ENCODE measurements at regions not wholly inside any gene's neighbourhood (a gene's known extent, or its start where the extent isn't known, plus 50 kb on each side); places are given as distances from the start of the nearest gene placed in this dataset.

GRCh38 chr5:68444048-68444447 is 228.5 kb downstream of the PIK3R1 start:
- 43 to 53% methylated on average over 1 of the region's 1 CpG for WGBS, 2 donors
- Histone ChIP-seq H3K9me3 (ENCODE audit: control insufficient read depth in 2 of 2, insufficient read depth in 1 of 2, low read depth in 1 of 2, low read length in 1 of 2) (no peaks in the 10 kb centered on the region), H3K27ac (ENCODE audit: low read depth in 2 of 2, low read length in 1 of 2) (no peak overlapping the region), H3K36me3 (ENCODE audit: control insufficient read depth in 2 of 2, insufficient read depth in 2 of 2, low read length in 1 of 2) (no peaks in the 10 kb centered on the region), H3K4me3 (ENCODE audit: low read depth in 1 of 2, low read length in 2 of 2) (no peak overlapping the region), H3K27me3 (ENCODE audit: control insufficient read depth in 1 of 2, insufficient read depth in 2 of 2, low read length in 2 of 2) (no peaks in the 10 kb centered on the region), H3K4me1 (ENCODE audit: control insufficient read depth in 2 of 2, insufficient read depth in 2 of 2, low read length in 1 of 2) (peaks cover 0 to 6% of the 10 kb centered on the region in 2 donors)

GRCh38 chr5:68444833-68445232 is 229.3 kb downstream of the PIK3R1 start:
- no peaks in the 10 kb centered on the region for H3K9me3 ChIP-seq (ENCODE audit: control insufficient read depth in 2 of 2, insufficient read depth in 1 of 2, low read depth in 1 of 2, low read length in 1 of 2)
- WGBS, 2 donors: 43 to 50% methylated on average over 5 of the region's 5 CpGs
- H3K27ac ChIP-seq (ENCODE audit: low read depth in 2 of 2, low read length in 1 of 2): peak overlapping the region in 1 of 2 donors; percentile 63
- H3K27me3 ChIP-seq (ENCODE audit: control insufficient read depth in 1 of 2, insufficient read depth in 2 of 2, low read length in 2 of 2): no peaks in the 10 kb centered on the region
- H3K36me3 ChIP-seq (ENCODE audit: control insufficient read depth in 2 of 2, insufficient read depth in 2 of 2, low read length in 1 of 2): no peaks in the 10 kb centered on the region
- no peak overlapping the region for H3K4me3 ChIP-seq (ENCODE audit: low read depth in 1 of 2, low read length in 2 of 2)
- peaks cover 0 to 6% of the 10 kb centered on the region in 2 donors for H3K4me1 ChIP-seq (ENCODE audit: control insufficient read depth in 2 of 2, insufficient read depth in 2 of 2, low read length in 1 of 2)

- Histone ChIP-seq H3K27me3 (ENCODE audit: control insufficient read depth in 1 of 2, insufficient read depth in 2 of 2, low read length in 2 of 2) (no peaks in the 10 kb centered on the region), H3K4me1 (ENCODE audit: control insufficient read depth in 2 of 2, insufficient read depth in 2 of 2, low read length in 1 of 2) (peaks cover 0 to 6% of the 10 kb centered on the region in 2 donors), H3K9me3 (ENCODE audit: control insufficient read depth in 2 of 2, insufficient read depth in 1 of 2, low read depth in 1 of 2, low read length in 1 of 2) (no peaks in the 10 kb centered on the region), H3K27ac (ENCODE audit: low read depth in 2 of 2, low read length in 1 of 2) (peak overlapping the region in 1 of 2 donors; percentile 18), H3K36me3 (ENCODE audit: control insufficient read depth in 2 of 2, insufficient read depth in 2 of 2, low read length in 1 of 2) (no peaks in the 10 kb centered on the region), H3K4me3 (ENCODE audit: low read depth in 1 of 2, low read length in 2 of 2) (no peak overlapping the region)
- WGBS, 2 donors: 67 to 74% methylated on average over 6 of the region's 6 CpGs
Observed at GRCh38 chr5:68445257-68446069, 229.9 kb downstream of the PIK3R1 start.

- peak overlapping the region in 1 of 2 donors; percentile 18 for H3K27ac ChIP-seq (ENCODE audit: low read depth in 2 of 2, low read length in 1 of 2)
- H3K9me3 ChIP-seq (ENCODE audit: control insufficient read depth in 2 of 2, insufficient read depth in 1 of 2, low read depth in 1 of 2, low read length in 1 of 2): no peaks in the 10 kb centered on the region
- no peaks in the 10 kb centered on the region for H3K27me3 ChIP-seq (ENCODE audit: control insufficient read depth in 1 of 2, insufficient read depth in 2 of 2, low read length in 2 of 2)
- H3K4me1 ChIP-seq (ENCODE audit: control insufficient read depth in 2 of 2, insufficient read depth in 2 of 2, low read length in 1 of 2): peaks cover 0 to 6% of the 10 kb centered on the region in 2 donors
- no peak overlapping the region for H3K4me3 ChIP-seq (ENCODE audit: low read depth in 1 of 2, low read length in 2 of 2)
- WGBS, 2 donors: 79 to 91% methylated on average over 1 of the region's 1 CpG
- H3K36me3 ChIP-seq (ENCODE audit: control insufficient read depth in 2 of 2, insufficient read depth in 2 of 2, low read length in 1 of 2): no peaks in the 10 kb centered on the region
Observed at GRCh38 chr5:68446070-68446357, 230.5 kb downstream of the PIK3R1 start.

- Histone ChIP-seq H3K27ac (ENCODE audit: low read depth in 2 of 2, low read length in 1 of 2) (no peak overlapping the region), H3K4me3 (ENCODE audit: low read depth in 1 of 2, low read length in 2 of 2) (no peak overlapping the region), H3K27me3 (ENCODE audit: control insufficient read depth in 1 of 2, insufficient read depth in 2 of 2, low read length in 2 of 2) (no peaks in the 10 kb centered on the region), H3K36me3 (ENCODE audit: control insufficient read depth in 2 of 2, insufficient read depth in 2 of 2, low read length in 1 of 2) (no peaks in the 10 kb centered on the region), H3K9me3 (ENCODE audit: control insufficient read depth in 2 of 2, insufficient read depth in 1 of 2, low read depth in 1 of 2, low read length in 1 of 2) (no peaks in the 10 kb centered on the region), H3K4me1 (ENCODE audit: control insufficient read depth in 2 of 2, insufficient read depth in 2 of 2, low read length in 1 of 2) (peaks cover 0 to 3% of the 10 kb centered on the region in 2 donors)
- 84 to 91% methylated on average over 1 of the region's 1 CpG for WGBS, 2 donors
Observed at GRCh38 chr5:68446487-68446894, 230.9 kb downstream of the PIK3R1 start.

- Histone ChIP-seq H3K4me1 (ENCODE audit: control insufficient read depth in 2 of 2, insufficient read depth in 2 of 2, low read length in 1 of 2) (peaks cover 0 to 3% of the 10 kb centered on the region in 2 donors), H3K27me3 (ENCODE audit: control insufficient read depth in 1 of 2, insufficient read depth in 2 of 2, low read length in 2 of 2) (no peaks in the 10 kb centered on the region), H3K4me3 (ENCODE audit: low read depth in 1 of 2, low read length in 2 of 2) (no peak overlapping the region), H3K27ac (ENCODE audit: low read depth in 2 of 2, low read length in 1 of 2) (no peak overlapping the region), H3K36me3 (ENCODE audit: control insufficient read depth in 2 of 2, insufficient read depth in 2 of 2, low read length in 1 of 2) (no peaks in the 10 kb centered on the region), H3K9me3 (ENCODE audit: control insufficient read depth in 2 of 2, insufficient read depth in 1 of 2, low read depth in 1 of 2, low read length in 1 of 2) (no peaks in the 10 kb centered on the region)
- WGBS, 2 donors: 89 to 90% methylated on average over 6 of the region's 6 CpGs
Observed at GRCh38 chr5:68447136-68447929, 231.8 kb downstream of the PIK3R1 start.

- Histone ChIP-seq H3K27me3 (ENCODE audit: control insufficient read depth in 1 of 2, insufficient read depth in 2 of 2, low read length in 2 of 2) (no peaks in the 10 kb centered on the region), H3K4me1 (ENCODE audit: control insufficient read depth in 2 of 2, insufficient read depth in 2 of 2, low read length in 1 of 2) (peaks cover 0 to 3% of the 10 kb centered on the region in 2 donors), H3K4me3 (ENCODE audit: low read depth in 1 of 2, low read length in 2 of 2) (no peak overlapping the region), H3K9me3 (ENCODE audit: control insufficient read depth in 2 of 2, insufficient read depth in 1 of 2, low read depth in 1 of 2, low read length in 1 of 2) (no peaks in the 10 kb centered on the region), H3K36me3 (ENCODE audit: control insufficient read depth in 2 of 2, insufficient read depth in 2 of 2, low read length in 1 of 2) (no peaks in the 10 kb centered on the region), H3K27ac (ENCODE audit: low read depth in 2 of 2, low read length in 1 of 2) (no peak overlapping the region)
- 59 to 78% methylated on average over 3 of the region's 3 CpGs for WGBS, 2 donors
Observed at GRCh38 chr5:68449380-68449779, 233.8 kb downstream of the PIK3R1 start.

- Histone ChIP-seq H3K4me1 (ENCODE audit: control insufficient read depth in 2 of 2, insufficient read depth in 2 of 2, low read length in 1 of 2) (peaks cover 0 to 3% of the 10 kb centered on the region in 2 donors), H3K36me3 (ENCODE audit: control insufficient read depth in 2 of 2, insufficient read depth in 2 of 2, low read length in 1 of 2) (no peaks in the 10 kb centered on the region)
- WGBS, 2 donors: 40 to 63% methylated on average over 5 of the region's 5 CpGs
Observed at GRCh38 chr5:68450245-68450852, 234.8 kb downstream of the PIK3R1 start.

GRCh38 chr5:68452286-68452685 is 236.7 kb downstream of the PIK3R1 start:
- H3K36me3 ChIP-seq (ENCODE audit: control insufficient read depth in 2 of 2, insufficient read depth in 2 of 2, low read length in 1 of 2): no peaks in the 10 kb centered on the region
- H3K9me3 ChIP-seq (ENCODE audit: control insufficient read depth in 2 of 2, insufficient read depth in 1 of 2, low read depth in 1 of 2, low read length in 1 of 2): no peaks in the 10 kb centered on the region
- H3K27me3 ChIP-seq (ENCODE audit: control insufficient read depth in 1 of 2, insufficient read depth in 2 of 2, low read length in 2 of 2): no peaks in the 10 kb centered on the region
- 91 to 94% methylated on average over 3 of the region's 3 CpGs for WGBS, 2 donors
- H3K4me3 ChIP-seq (ENCODE audit: low read depth in 1 of 2, low read length in 2 of 2): no peak overlapping the region
- no peak overlapping the region for H3K27ac ChIP-seq (ENCODE audit: low read depth in 2 of 2, low read length in 1 of 2)
- no peaks in the 10 kb centered on the region for H3K4me1 ChIP-seq (ENCODE audit: control insufficient read depth in 2 of 2, insufficient read depth in 2 of 2, low read length in 1 of 2)

More at GRCh38 chr5:68450245-68450852, 234.8 kb downstream of the PIK3R1 start:
- H3K4me3 ChIP-seq (ENCODE audit: low read depth in 1 of 2, low read length in 2 of 2): no peak overlapping the region
- no peaks in the 10 kb centered on the region for H3K9me3 ChIP-seq (ENCODE audit: control insufficient read depth in 2 of 2, insufficient read depth in 1 of 2, low read depth in 1 of 2, low read length in 1 of 2)
- peak overlapping the region; percentile 6 to 49 for H3K27ac ChIP-seq (ENCODE audit: low read depth in 2 of 2, low read length in 1 of 2)
- H3K27me3 ChIP-seq (ENCODE audit: control insufficient read depth in 1 of 2, insufficient read depth in 2 of 2, low read length in 2 of 2): no peaks in the 10 kb centered on the region

All from esophagus (tissue), 2 donors.